ENCODE measurements at regions not wholly inside any gene's neighbourhood (a gene's known extent, or its start where the extent isn't known, plus 50 kb on each side); places are given as distances from the start of the nearest gene placed in this dataset.

- TF ChIP-seq EZH2 (IDR thresholded peaks at IDR 0.05) (no peak), POLR2AphosphoS5 (IDR thresholded peaks at IDR 0.05; ENCODE audit: borderline replicate concordance, low read depth, low read length) (no peak), FOXP2 (optimal IDR thresholded peaks at IDR 0.05; ENCODE audit: control extremely low read depth, extremely low read length, insufficient read depth) (no peak)
Measured at GRCh38 chr5:17354265-17354664, 136.8 kb downstream of the BASP1 start.

All from SK-N-MC (cell line).